HCT116 (cell line): ENCODE measurements at regions not wholly inside any gene's neighbourhood (a gene's known extent, or its start where the extent isn't known, plus 50 kb on each side); places are given as distances from the start of the nearest gene placed in this dataset.

ENCODE experiments used
- ATAC-seq: fragments of 200-7000 bp; cut with Tn5 transposase; 2 replicates; pipeline ENCODE4 v1.9.1; 2020; ENCODE audit warnings: mild to moderate bottlenecking, moderate library complexity
- BruUV-seq: library from RNA; stranded (reverse); fragments of 400-500 nt; replicated peaks from 2 replicates; lab custom pipeline; 2021; lab: Mats Ljungman, UMichigan
- CTCF ChIA-PET: fragments of 300-600 bp; sonication (Branson Sonifier 250); formaldehyde crosslinking; loops from one replicate; lab custom pipeline; 2021; ENCODE audit warnings: antibody characterized with exemption; lab: Charles Lee
- POLR2A ChIA-PET: fragments of 300-600, 350-600 bp; sonication (Branson Sonifier 250); formaldehyde crosslinking; loops from one replicate; lab custom pipeline; 2021; ENCODE audit warnings: antibody characterized with exemption; lab: Charles Lee
- RAD21 ChIA-PET, 2 experiments: fragments of 300-600 bp; sonication (Branson Sonifier 250); formaldehyde crosslinking; loops; one replicate each; lab custom pipeline; 2023; ENCODE audit warnings: low total read pairs in 2 of 2; ENCODE audit not compliant: uncharacterized antibody in 2 of 2, unreplicated experiment in 2 of 2, low non-redundant PET in 1 of 2; lab: Charles Lee
- DNase-seq: peaks from one replicate; pipeline ENCODE4 v3.0.0-alpha.2; 2010; ENCODE audit warnings: low read depth, low spot score
- H2AFZ ChIP-seq: fragments of 200-600 bp; shearing (Covaris generic), sonication (generic); 2 replicates; pipeline ENCODE4 v1.6.1; 2017; ENCODE audit warnings: low read depth, mixed run types, mixed read lengths, antibody characterized with exemption, low read length; ENCODE audit not compliant: poor library complexity, severe bottlenecking
- H3K27ac ChIP-seq: 2 replicates; pipeline ENCODE4 v1.5.1; 2012; ENCODE audit warnings: low read depth, low read length
- H3K27me3 ChIP-seq: fragments of 200-600 bp; sonication (generic); 2 replicates; pipeline ENCODE4 v1.6.1; 2016; ENCODE audit warnings: mixed run types, low read length, mixed read lengths; ENCODE audit not compliant: insufficient read depth
- H3K36me3 ChIP-seq, 2 experiments: fragments of 200-500 bp in 1 of 2; fragments of 200-600 bp in 1 of 2; sonication (Bioruptor generic) in 1 of 2; sonication (generic) in 1 of 2; 2 replicates each; pipeline versions ENCODE4 v1.5.1 to v1.6.1; 2014 to 2016; ENCODE audit warnings: low read length in 2 of 2, inconsistent platforms in 1 of 2, mixed read lengths in 1 of 2, mixed run types in 1 of 2; ENCODE audit not compliant: insufficient read depth in 2 of 2, control insufficient read depth in 1 of 2
- H3K4me1 ChIP-seq, 2 experiments: fragments of 200-600 bp in 1 of 2; sonication (generic) in 1 of 2; 2 replicates each; pipeline versions ENCODE4 v1.5.1 to v1.6.1; 2012 to 2017; ENCODE audit warnings: low read length in 2 of 2, inconsistent platforms in 1 of 2, mild to moderate bottlenecking in 1 of 2, mixed read lengths in 1 of 2, mixed run types in 1 of 2, moderate library complexity in 1 of 2; ENCODE audit not compliant: insufficient read depth in 2 of 2, control insufficient read depth in 1 of 2
- H3K4me2 ChIP-seq: fragments of 200-600 bp; sonication (generic); 2 replicates; pipeline ENCODE4 v1.6.1; 2017; ENCODE audit warnings: mixed run types, low read length, mixed read lengths
- H3K4me3 ChIP-seq, 2 experiments: fragments of 200-600 bp in 1 of 2; sonication (generic) in 1 of 2; replicated peaks in 1 of 2; 2 replicates each; pipeline ENCODE4 v1.5.1; 2011 to 2016; ENCODE audit warnings: low read length in 2 of 2, control low read depth in 1 of 2, low read depth in 1 of 2, mild to moderate bottlenecking in 1 of 2, mixed read lengths in 1 of 2, mixed run types in 1 of 2
- H3K79me2 ChIP-seq: fragments of 200-600 bp; sonication (generic); 2 replicates; pipeline ENCODE4 v1.6.1; 2017; ENCODE audit warnings: mild to moderate bottlenecking, mixed run types, low read length, moderate library complexity, mixed read lengths; ENCODE audit not compliant: insufficient read depth
- H3K9ac ChIP-seq: fragments of 200-600 bp; sonication (generic); 2 replicates; pipeline ENCODE4 v1.6.1; 2016; ENCODE audit warnings: low read length, mixed read lengths
- H3K9me2 ChIP-seq: fragments of 200-600 bp; sonication (generic), shearing (Covaris generic); 2 replicates; pipeline ENCODE4 v1.6.1; 2017; ENCODE audit warnings: mixed run types, mild to moderate bottlenecking, moderate library complexity; ENCODE audit not compliant: insufficient read depth
- H3K9me3 ChIP-seq, 2 experiments: fragments of 200-500 bp in 1 of 2; fragments of 200-600 bp in 1 of 2; sonication (Bioruptor generic) in 1 of 2; sonication (generic) in 1 of 2; 2 replicates each; pipeline ENCODE4 v1.6.1; 2014 to 2017; ENCODE audit warnings: low read length in 2 of 2, mixed read lengths in 2 of 2, inconsistent platforms in 1 of 2, low read depth in 1 of 2, mild to moderate bottlenecking in 1 of 2, mixed run types in 1 of 2, moderate library complexity in 1 of 2; ENCODE audit not compliant: control insufficient read depth in 1 of 2, insufficient read depth in 1 of 2
- H4K20me1 ChIP-seq: fragments of 200-600 bp; sonication (generic), shearing (Covaris generic); 2 replicates; pipeline ENCODE4 v1.6.1; 2017; ENCODE audit warnings: mixed run types, mild to moderate bottlenecking, moderate library complexity; ENCODE audit not compliant: insufficient read depth
- CBX3 ChIP-seq: IDR thresholded peaks from 2 replicates; pipeline ENCODE4 v1.6.1; 2012; ENCODE audit warnings: low read depth
- EGR1 ChIP-seq: IDR thresholded peaks from 2 replicates; pipeline ENCODE4 v1.6.1; 2012; ENCODE audit warnings: low read depth
- EZH2 ChIP-seq: fragments of 200-600 bp; sonication (generic); IDR thresholded peaks from 2 replicates; pipeline ENCODE4 v1.6.1; 2017; ENCODE audit warnings: antibody characterized with exemption, mixed run types
- FOSL1 ChIP-seq: IDR thresholded peaks from 2 replicates; pipeline ENCODE4 v1.6.1; 2012; ENCODE audit warnings: low read depth
- POLR2A ChIP-seq: IDR thresholded peaks from 2 replicates; pipeline ENCODE4 v1.7.0; 2011; ENCODE audit warnings: borderline replicate concordance; ENCODE audit not compliant: insufficient read depth, insufficient read length; ENCODE audit errors: extremely low read depth
- POLR2AphosphoS5 ChIP-seq: IDR thresholded peaks from 2 replicates; pipeline ENCODE4 v1.6.1; 2011; ENCODE audit warnings: mild to moderate bottlenecking, low read depth, low read length, moderate library complexity
- SRF ChIP-seq: IDR thresholded peaks from 2 replicates; pipeline ENCODE4 v1.6.1; 2012; ENCODE audit warnings: low read depth
- TCF7L2 ChIP-seq: IDR thresholded peaks from 2 replicates; pipeline ENCODE4 v1.7.0; 2011; ENCODE audit warnings: borderline replicate concordance, inconsistent platforms; ENCODE audit not compliant: insufficient read depth, insufficient read length; ENCODE audit errors: extremely low read depth
- ZFX ChIP-seq: fragments of 450-650 bp; IDR thresholded peaks from 2 replicates; pipeline ENCODE4 v1.6.1; 2017
- intact Hi-C: fragments of 100-400 bp; cut with micrococcal nuclease; formaldehyde crosslinking; loops from 2 replicates; pipeline ENCODE4 v1.10.0; 2022
- TF ChIP-seq, protein P1 (sequence below): IDR thresholded peaks from 2 replicates; pipeline ENCODE4 v1.6.1; 2012
- TF ChIP-seq, protein P2 (sequence below): IDR thresholded peaks from 2 replicates; pipeline ENCODE4 v1.6.1; 2012; ENCODE audit warnings: low read depth

DNA sequence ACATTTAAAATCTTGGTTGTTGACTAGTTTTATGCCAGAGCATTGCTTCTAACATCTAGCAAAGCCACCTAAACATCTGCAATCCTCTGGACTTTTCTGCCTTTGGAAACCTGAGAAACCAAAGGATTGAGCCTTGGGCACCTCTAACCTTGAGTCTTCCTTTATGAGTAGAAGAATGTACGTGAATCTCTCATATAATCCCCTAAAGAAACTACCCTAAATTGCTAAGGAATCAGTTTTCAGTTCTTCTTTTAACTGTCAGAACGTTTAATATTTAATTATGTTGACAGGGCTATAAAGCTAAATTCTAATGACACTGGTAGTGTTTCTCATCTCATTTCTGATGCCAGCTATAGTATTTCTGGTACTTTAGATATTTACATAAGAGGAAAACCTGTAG is 997.3 kb downstream of the AMY1C start:
- Histone ChIP-seq H3K4me2 (no peak overlapping the region), H2AFZ (no peak overlapping the region), H3K36me3 (no peaks in the 10 kb centered on the region), H3K4me3 (no peak overlapping the region), H3K27ac (no peak overlapping the region), H3K4me1 (no peaks in the 10 kb centered on the region), H3K27me3 (no peaks in the 10 kb centered on the region), H4K20me1 (no peaks in the 10 kb centered on the region), H3K9ac (no peak overlapping the region), H3K9me2 (no peaks in the 10 kb centered on the region), H3K79me2 (no peaks in the 10 kb centered on the region), H3K9me3 (peaks cover 3 to 21% of the 10 kb centered on the region in 2 experiments; a peak in 2 of 4 replicates)
- TF ChIP-seq POLR2A (no peak), EGR1 (no peak), ZFX (no peak), FOSL1 (no peak), SRF (no peak), POLR2AphosphoS5 (no peak), CBX3 (no peak), TCF7L2 (no peak), EZH2 (no peak)
- TF ChIP-seq, protein P1, sequence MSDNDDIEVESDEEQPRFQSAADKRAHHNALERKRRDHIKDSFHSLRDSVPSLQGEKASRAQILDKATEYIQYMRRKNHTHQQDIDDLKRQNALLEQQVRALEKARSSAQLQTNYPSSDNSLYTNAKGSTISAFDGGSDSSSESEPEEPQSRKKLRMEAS: no peak
- TF ChIP-seq, protein P2, sequence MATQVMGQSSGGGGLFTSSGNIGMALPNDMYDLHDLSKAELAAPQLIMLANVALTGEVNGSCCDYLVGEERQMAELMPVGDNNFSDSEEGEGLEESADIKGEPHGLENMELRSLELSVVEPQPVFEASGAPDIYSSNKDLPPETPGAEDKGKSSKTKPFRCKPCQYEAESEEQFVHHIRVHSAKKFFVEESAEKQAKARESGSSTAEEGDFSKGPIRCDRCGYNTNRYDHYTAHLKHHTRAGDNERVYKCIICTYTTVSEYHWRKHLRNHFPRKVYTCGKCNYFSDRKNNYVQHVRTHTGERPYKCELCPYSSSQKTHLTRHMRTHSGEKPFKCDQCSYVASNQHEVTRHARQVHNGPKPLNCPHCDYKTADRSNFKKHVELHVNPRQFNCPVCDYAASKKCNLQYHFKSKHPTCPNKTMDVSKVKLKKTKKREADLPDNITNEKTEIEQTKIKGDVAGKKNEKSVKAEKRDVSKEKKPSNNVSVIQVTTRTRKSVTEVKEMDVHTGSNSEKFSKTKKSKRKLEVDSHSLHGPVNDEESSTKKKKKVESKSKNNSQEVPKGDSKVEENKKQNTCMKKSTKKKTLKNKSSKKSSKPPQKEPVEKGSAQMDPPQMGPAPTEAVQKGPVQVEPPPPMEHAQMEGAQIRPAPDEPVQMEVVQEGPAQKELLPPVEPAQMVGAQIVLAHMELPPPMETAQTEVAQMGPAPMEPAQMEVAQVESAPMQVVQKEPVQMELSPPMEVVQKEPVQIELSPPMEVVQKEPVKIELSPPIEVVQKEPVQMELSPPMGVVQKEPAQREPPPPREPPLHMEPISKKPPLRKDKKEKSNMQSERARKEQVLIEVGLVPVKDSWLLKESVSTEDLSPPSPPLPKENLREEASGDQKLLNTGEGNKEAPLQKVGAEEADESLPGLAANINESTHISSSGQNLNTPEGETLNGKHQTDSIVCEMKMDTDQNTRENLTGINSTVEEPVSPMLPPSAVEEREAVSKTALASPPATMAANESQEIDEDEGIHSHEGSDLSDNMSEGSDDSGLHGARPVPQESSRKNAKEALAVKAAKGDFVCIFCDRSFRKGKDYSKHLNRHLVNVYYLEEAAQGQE: no peak
- intact Hi-C loops: no loop called here
- CTCF ChIA-PET: no interaction called here
- no TSS peak for BruUV-seq
- ATAC-seq (no peak), DNase-seq (no peak)
- RAD21 ChIA-PET: no interaction called here
- POLR2A ChIA-PET: no interaction called here
